ENCODE measurements at regions not wholly inside any gene's neighbourhood (a gene's known extent, or its start where the extent isn't known, plus 50 kb on each side); places are given as distances from the start of the nearest gene placed in this dataset.

DNA sequence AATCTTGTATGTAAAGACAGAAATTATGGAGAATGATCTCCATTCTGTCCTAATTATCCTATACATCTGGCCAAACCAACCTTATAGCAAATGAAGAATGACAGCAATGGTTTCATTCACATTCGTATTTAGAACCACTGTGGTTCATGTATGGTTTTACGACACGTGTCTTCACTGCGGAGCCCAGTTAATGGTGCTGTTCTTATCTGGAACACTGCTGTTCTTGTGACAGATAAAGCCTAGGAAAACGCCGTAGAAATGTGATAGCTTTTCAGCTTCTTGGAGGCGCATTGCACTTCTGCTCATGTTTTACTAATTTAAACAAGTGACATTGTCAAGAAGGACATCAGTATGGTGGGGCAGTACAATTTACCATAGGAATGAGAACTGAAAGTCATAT, 2266.4 kb upstream of the TENM3 start:
- no peak for DNase-seq

DNA sequence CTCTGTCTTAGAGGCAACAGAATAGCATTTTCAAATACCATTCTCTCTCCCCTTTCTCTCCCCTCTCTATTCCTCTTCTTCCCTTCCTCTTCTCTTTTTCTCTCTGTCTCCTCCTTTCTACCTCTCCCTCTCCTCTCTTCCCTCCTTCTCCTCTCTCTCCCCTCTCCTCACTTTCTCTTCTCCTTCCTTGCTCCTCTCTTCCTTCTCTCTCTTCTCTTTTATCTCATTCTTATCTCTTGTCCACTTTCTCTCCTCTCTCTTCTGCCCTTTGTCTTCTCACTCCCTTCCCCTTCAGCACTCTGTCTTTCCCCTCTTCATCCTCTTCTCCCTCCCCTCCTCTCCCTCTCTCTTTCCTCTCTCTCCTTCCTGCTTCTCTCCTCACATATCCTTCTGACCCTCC, 2265.8 kb upstream of the TENM3 start:
- DNase-seq, result no peak

DNA sequence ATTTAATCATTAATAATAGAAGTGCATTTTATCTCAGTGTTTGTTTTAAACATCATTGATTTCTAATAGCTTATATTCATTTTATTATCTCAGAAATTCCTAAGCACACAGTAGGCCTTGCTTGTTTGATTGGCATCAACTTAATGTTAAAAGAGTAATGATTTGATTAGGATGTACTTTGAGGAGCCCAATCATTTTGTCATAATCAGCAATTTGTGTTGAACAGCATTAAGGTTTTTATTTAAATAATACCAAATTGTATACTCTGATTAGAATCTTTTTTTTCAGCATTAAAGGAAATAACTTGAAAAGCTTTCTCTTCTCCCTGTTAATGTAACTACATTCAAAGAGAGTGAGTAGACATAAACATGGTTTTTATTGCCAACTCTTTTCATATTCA, 2262.0 kb upstream of the TENM3 start:
- DNase-seq, result no peak

DNA sequence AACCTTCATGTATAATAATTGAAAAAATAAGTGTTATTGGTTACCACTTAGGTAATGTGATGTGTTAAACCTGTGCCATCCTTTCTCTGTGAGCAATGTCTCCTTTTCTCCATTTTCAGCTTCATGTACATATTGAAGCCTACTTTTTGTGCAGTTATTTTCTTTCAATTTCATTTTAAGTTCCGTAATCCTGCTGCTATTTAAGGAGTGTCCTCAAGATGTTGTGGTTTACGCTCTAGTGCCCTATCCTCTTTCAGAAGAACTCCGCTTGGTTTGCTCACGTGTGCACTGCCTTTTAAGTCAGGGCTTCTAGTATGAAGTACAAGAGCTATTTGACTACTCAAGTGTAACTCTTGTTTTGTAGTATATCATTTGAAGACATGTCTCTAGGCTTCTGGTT, 2253.2 kb upstream of the TENM3 start:
- DNase-seq, result no peak

DNA sequence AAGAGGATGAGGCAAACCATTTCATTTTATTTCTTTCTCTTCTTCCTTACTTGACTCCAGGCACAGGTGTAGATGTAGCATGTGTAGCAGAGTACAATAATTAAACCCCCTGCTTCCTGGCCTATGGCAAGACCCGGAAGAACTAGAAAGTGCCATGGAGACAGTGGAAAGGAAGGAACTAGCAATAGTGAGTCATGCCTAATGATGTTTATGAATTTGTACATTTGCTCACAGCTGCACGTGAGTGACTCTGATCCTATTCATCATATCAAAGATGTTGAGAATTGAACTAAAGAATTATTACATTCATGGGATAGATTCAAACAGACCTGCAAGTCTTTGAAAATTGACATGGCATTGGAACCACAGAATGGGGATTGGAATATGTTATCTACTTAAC, 2233.9 kb upstream of the TENM3 start:
- no peak for DNase-seq

GRCh38 chr4:180028682-180029081, 2214.5 kb upstream of the TENM3 start:
- DNase-seq, result peak; percentile 2

GRCh38 chr4:180031330-180031729, 2211.9 kb upstream of the TENM3 start:
- no peak for DNase-seq

DNA sequence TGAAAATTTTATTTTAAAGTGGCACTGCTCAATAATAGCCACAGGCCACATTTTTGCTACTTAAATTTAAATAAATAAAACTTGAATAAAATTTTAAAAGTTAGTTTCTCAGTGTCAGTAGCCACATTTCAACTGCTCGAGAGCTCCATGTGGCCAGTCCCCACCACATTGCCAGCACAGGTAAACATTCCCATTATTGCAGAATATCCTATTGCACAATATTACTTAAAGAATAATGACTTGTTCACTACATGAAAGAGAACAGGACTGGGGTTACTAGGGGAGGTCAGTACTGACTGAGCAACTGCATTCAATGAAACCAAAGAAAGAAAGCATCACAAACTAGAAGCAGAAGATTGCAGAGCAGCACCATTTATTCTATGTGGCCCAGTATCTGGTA, 2201.6 kb upstream of the TENM3 start:
- no peak for DNase-seq

GRCh38 chr4:180052629-180053028, 2190.6 kb upstream of the TENM3 start:
- no peak for DNase-seq

DNA sequence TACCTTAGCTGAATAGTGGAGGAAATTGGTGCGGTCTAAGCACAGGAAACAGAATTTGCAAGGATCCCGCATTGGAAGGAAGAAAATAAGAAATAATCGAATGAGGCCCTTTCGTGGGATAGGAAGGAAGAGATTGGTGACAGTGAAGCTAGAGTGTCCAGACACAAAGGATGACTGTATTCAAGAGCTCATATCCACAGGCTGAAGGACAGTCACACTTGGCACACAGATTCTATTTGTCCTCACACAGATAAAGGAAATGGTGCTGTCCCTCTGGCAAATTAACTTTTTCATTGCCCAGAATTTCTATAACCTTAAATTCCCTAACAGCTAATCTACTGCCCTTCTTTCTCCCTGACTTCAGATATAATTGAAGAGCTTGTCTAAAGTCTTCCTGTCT, 2188.9 kb upstream of the TENM3 start:
- DNase-seq, result no peak

DNA sequence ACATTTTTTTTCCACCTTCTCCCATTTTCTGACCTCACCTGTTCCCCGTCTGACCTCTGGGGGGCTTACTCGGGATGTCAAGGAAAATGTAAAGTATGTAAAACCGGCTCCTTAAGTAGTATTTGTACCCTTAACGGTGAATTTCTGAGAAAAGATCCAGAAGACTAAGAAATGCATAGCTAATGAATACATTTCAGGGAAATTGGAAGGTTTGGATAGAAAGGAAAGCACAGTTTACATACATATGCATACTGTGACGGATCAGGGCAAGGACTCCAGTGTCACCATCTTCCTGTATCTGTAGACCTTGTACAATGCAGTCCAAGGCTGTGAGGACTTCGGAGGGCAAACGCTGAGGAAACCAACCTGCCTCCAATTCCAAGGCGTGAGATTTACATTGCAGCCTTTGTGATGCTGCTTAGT, 2185.9 kb upstream of the TENM3 start:
- DNase-seq, result no peak

- peak; percentile 3 for DNase-seq
These were observed 2185.1 kb upstream of the TENM3 start for GRCh38 chr4:180057891-180058671.

DNA sequence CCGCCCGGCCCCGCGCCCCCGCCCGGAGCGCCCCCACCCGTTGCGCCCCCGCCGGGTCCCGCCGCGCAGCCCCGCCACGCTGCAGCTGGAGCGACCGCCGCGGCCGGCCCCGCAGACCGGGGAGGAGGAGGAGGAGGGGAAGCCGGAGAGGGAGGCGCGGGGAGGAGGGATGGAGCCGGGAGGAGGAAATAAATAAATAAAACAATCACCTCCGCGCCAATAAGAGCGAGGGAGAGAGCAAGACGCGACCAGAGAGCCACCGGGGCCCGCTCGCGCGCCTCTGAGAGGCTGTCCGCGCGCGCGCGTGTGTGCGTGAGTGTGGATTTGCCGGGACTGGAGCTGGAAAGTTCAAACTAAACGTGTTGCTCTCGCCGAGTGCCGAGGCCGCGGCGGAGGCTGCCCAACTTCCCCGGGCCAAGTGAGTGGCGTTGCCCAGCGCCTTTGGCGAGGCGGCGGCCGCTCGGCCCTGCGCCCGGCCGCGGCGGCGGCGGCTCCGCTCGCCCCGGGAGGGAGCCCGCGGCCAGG, 2184.4 kb upstream of the TENM3 start:
- no peak for DNase-seq

DNA sequence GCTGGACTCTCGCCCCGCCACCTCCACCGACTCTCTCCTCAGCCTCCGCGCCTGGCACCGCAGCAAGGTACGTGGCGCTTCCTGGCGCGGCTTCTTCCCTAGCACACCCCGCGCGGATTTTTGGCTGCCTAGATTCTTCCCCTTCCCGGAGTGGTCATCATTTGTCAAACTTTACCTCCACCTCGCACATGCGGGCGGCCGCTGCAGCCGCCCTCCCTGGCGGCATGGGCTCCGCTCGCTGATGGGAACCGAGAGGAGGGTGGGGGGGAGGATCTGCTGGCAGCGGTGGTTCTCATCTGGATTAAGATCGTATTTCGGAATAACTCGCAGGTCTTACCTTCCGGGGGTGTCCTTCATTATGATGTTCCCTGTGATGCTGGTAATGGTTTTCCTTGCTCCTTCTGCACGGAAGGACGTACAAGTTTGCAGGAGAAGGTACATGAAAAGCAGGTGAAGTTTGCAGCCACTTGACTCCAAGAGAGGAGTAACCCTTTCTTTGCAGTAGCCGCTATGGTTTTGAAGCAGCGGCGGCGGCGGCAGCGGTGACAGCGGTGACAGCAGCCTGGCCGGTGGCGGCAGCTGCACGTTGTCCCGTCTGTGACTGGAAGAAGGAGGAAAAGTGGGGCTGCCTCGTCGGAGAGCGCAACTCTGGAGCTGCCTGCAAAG, 2183.9 kb upstream of the TENM3 start:
- no peak for DNase-seq

DNA sequence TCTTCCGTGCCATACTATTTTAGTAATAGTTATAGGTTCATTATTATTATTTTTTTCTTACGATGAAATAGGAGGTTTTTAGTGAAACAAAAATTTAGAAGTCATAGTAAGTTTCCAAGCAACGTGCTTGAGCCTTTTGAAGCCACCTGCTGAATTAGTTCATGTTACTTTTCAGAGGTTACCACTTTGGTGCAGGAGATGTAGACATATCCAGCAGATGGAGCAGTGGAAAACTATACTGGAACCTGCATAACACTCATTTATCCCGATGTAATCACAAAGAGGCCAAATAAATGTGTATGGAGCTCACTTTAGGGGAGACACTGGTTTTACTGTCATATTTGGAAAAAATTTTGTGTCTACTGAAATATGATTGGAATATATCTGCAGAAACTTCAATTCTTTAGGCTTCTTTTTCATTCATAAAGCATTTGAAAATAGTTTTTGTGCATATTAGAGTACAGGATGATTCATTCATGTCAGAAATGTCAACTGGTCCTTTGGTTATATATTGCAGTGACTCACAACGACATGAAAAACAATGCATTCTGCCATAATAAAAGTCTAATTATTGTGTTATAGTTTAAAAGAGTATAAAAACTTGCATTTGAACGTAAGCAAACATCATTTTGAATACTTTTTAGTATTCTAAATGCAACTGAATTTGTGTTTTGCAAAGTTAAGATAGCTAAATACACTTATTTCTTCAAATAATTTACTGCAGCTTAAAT, 2182.9 kb upstream of the TENM3 start:
- no peak for DNase-seq

DNA sequence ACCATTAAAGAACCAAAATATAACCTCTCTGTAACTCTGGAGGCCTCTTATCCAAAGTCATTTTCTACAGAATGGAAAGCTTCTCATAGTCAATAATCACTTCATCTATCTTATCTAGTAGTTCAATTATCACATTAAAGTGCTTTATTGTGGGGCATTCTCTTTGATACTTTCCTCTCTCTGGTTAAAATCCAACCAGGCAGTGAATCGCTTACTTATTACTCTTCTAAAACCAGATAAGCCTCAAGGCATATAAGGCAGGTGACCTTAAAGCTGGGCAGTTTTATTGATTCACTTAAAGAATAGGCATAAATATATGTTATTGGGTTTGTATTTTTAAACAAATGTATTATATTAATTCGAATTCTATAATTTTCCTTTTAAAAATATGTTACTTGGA, 2162.1 kb upstream of the TENM3 start:
- no peak for DNase-seq

DNA sequence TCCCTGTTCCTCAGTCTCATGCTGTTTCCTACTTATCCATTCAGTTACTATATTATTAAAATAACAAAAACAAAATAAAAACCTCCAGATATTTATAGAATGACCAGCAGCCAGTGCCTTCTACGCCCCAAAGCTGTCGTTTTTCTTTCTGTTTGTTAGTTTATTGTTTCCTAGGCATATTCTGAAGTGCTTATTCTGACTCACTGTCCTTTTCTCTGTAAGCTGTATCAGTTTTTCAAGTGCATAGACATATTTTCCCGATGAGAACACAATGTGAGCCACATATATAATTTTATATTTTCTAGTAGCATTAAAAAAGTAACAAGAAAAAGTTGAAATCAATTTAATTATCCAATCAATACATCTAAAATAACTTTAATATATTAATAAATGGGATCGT, 2158.6 kb upstream of the TENM3 start:
- DNase-seq, result no peak

GRCh38 chr4:180086480-180087190, 2156.6 kb upstream of the TENM3 start:
- DNase-seq, result no peak

- no peak for DNase-seq
These were observed 2144.6 kb upstream of the TENM3 start for GRCh38 chr4:180098586-180098985.

DNA sequence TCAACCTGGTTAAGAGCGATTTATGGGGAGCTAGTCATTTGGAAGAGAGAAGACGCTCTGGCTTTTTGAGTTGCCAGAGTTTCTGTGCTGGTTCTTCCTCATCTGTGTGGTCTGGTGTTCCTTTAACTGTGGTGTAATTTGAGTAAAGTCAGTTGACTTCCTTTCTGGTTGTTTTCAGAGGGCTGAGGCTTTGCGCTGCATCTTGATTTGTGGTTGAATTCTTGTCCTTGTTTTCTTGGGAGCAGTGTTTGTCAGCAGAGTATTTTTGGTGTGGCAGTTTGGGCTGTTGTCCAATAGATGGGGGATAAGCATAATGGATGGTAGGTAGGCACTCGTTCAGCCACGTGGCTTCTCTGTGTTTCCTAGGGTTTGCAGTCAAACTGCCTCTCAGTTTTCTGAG, 2143.2 kb upstream of the TENM3 start:
- DNase-seq, result no peak

DNA sequence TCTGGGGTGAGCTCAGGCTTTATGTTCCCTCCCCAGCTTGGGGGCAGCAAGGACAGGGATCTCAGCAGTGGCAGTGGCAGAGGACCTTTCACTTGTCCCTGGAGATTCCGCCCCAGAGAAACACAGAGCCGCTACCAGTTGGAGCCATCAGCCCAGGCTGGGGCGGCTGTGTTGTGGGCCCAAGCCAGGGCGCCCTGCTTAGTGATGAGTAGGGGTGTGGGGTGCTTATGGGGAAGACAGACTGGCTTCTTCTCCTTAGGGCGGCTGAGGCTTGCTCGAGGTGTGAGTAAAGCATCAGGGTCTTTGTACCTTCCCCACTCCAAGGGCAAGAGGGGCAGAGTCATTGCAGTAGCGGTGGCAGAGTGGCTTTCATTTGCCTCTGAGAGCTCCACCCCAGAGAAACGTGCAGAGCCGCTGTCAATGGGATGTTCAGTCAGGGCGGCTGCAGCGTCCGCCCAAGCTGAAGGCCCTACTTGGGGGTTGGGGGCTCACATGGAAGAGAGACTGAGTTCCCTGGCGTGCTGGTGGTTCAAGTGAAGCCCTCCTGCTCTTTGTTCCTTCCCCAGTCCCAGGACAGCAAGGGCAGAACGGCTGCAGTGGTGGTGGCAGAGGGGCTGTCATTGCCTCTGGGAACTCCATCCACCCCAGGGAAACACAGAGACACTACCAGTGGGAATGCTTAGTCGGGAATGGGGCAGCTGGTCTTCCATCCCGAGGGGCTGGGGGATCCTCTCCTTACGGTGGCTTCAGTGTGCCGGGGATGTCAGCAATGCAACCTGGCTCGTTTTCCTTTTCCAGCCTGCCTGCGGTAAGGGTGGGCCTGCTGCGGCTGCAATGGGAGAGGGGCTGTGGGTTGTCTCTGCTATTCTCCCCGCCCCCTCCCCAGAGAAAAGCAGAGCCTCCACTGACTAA, 2142.5 kb upstream of the TENM3 start:
- no peak for DNase-seq
